Endothelial cell of umbilical vein (primary cell): ENCODE measurements at regions not wholly inside any gene's neighbourhood (a gene's known extent, or its start where the extent isn't known, plus 50 kb on each side); places are given as distances from the start of the nearest gene placed in this dataset.

ENCODE experiments used
- BruUV-seq: library from RNA; stranded (reverse); fragments of 400-500 nt; replicated peaks from 2 replicates; lab custom pipeline; 2021; lab: Mats Ljungman, UMichigan
- CTCF ChIA-PET: fragments of 300-600, 350-600 bp; sonication (Branson Sonifier 250); formaldehyde crosslinking; loops from one replicate; lab custom pipeline; 2021; ENCODE audit warnings: antibody characterized with exemption, inconsistent platforms; lab: Charles Lee
- POLR2A ChIA-PET: fragments of 300-600, 350-600 bp; sonication (Branson Sonifier 250); formaldehyde crosslinking; loops from one replicate; lab custom pipeline; 2021; ENCODE audit warnings: antibody characterized with exemption, inconsistent platforms; lab: Charles Lee
- DNase-seq: peaks from one replicate; pipeline ENCODE4 v3.0.0-alpha.2; 2011; ENCODE audit warnings: low read depth, low spot score
- FAIRE-seq: peaks from 2 replicates; lab custom pipeline; 2011; peaks lifted over from hg19 to GRCh38; lab: Jason Lieb, UNC
- H2AFZ ChIP-seq: 2 replicates; pipeline ENCODE4 v1.6.0; 2012; ENCODE audit warnings: low read depth, low read length, control low read depth, inconsistent platforms
- H3K27ac ChIP-seq: 2 replicates; pipeline ENCODE4 v1.5.1; 2011; ENCODE audit warnings: low read depth, mild to moderate bottlenecking, control low read depth, low read length, moderate library complexity; ENCODE audit not compliant: insufficient read depth
- H3K27me3 ChIP-seq, 2 experiments: 2 replicates each; pipeline versions ENCODE4 v1.6.0 to v1.6.1; 2011; ENCODE audit warnings: low read length in 2 of 2, mixed read lengths in 1 of 2; ENCODE audit not compliant: control insufficient read depth in 2 of 2, insufficient read depth in 2 of 2
- H3K36me3 ChIP-seq, 2 experiments: 2 replicates in 1 of 2; 3 replicates in 1 of 2; pipeline ENCODE4 v1.5.1; 2011; ENCODE audit warnings: low read length in 2 of 2, mild to moderate bottlenecking in 1 of 2, moderate library complexity in 1 of 2; ENCODE audit not compliant: control insufficient read depth in 2 of 2, insufficient read depth in 2 of 2; ENCODE audit errors: extremely low read depth in 1 of 2
- H3K4me1 ChIP-seq: 3 replicates; pipeline ENCODE4 v1.5.1; 2011; ENCODE audit warnings: mild to moderate bottlenecking, low read length; ENCODE audit not compliant: control insufficient read depth, insufficient read depth; ENCODE audit errors: extremely low read depth
- H3K4me2 ChIP-seq: 2 replicates; pipeline ENCODE4 v1.6.1; 2011; ENCODE audit warnings: low read length, control low read depth, mixed read lengths; ENCODE audit not compliant: insufficient read depth
- H3K4me3 ChIP-seq, 3 experiments: fragments of 200-600 bp in 1 of 3; sonication (generic), shearing (Covaris generic) in 1 of 3; replicated peaks in 1 of 3; 2 replicates each; pipeline ENCODE4 v1.5.1; 2011 to 2016; ENCODE audit warnings: control low read depth in 3 of 3, low read length in 3 of 3, mild to moderate bottlenecking in 2 of 3, inconsistent platforms in 1 of 3, low read depth in 1 of 3, moderate library complexity in 1 of 3; ENCODE audit not compliant: insufficient read depth in 1 of 3
- H3K79me2 ChIP-seq: 2 replicates; pipeline ENCODE4 v1.6.0; 2012; ENCODE audit warnings: low read length, inconsistent platforms; ENCODE audit not compliant: control insufficient read depth, insufficient read depth
- H3K9ac ChIP-seq: replicated peaks from 2 replicates; pipeline ENCODE3; 2011; ENCODE audit warnings: low read length, control low read depth; ENCODE audit not compliant: insufficient read depth; ENCODE audit errors: extremely low read depth
- H3K9me1 ChIP-seq: replicated peaks from 3 replicates; pipeline ENCODE4 v1.6.0; 2011; ENCODE audit warnings: mild to moderate bottlenecking, low read length; ENCODE audit not compliant: control insufficient read depth, insufficient read depth; ENCODE audit errors: extremely low read depth
- H3K9me3 ChIP-seq: replicated peaks from 2 replicates; pipeline ENCODE4 v1.5.1; 2012; ENCODE audit warnings: low read length, inconsistent platforms; ENCODE audit not compliant: control insufficient read depth, insufficient read depth
- H4K20me1 ChIP-seq: replicated peaks from 2 replicates; pipeline ENCODE3; 2011; ENCODE audit warnings: mild to moderate bottlenecking, low read length; ENCODE audit not compliant: control insufficient read depth, insufficient read depth; ENCODE audit errors: extremely low read depth
- CTCF ChIP-seq, 2 donors: IDR thresholded peaks; 1 replicate in 1 of 2; 2 replicates in 1 of 2; pipeline ENCODE4 v1.5.1; 2011; ENCODE audit warnings: low read length in 2 of 2, mild to moderate bottlenecking in 2 of 2, moderate library complexity in 2 of 2, control low read depth in 1 of 2, inconsistent platforms in 1 of 2, low read depth in 1 of 2; ENCODE audit not compliant: insufficient read depth in 1 of 2; ENCODE audit errors: extremely low read depth in 1 of 2
- EZH2 ChIP-seq: IDR thresholded peaks from 2 replicates; pipeline ENCODE4 v1.6.1; 2012; ENCODE audit warnings: borderline replicate concordance, low read depth, mild to moderate bottlenecking, moderate library complexity, low read length, inconsistent platforms; ENCODE audit not compliant: severe bottlenecking
- FOS ChIP-seq: IDR thresholded peaks from 2 replicates; pipeline ENCODE4 v1.6.1; 2011; ENCODE audit warnings: mild to moderate bottlenecking, low read length, moderate library complexity, borderline replicate concordance; ENCODE audit not compliant: insufficient read depth
- GATA2 ChIP-seq: IDR thresholded peaks from 2 replicates; pipeline ENCODE4 v1.7.0; 2011; ENCODE audit warnings: low read depth, mild to moderate bottlenecking, moderate library complexity, mixed read lengths, low read length; ENCODE audit not compliant: insufficient read length, insufficient read depth
- JUN ChIP-seq: IDR thresholded peaks from 2 replicates; pipeline ENCODE4 v1.6.1; 2011; ENCODE audit warnings: borderline replicate concordance, low read depth; ENCODE audit not compliant: insufficient read length, insufficient read depth
- MAX ChIP-seq: IDR thresholded peaks from 2 replicates; pipeline ENCODE4 v1.6.1; 2011; ENCODE audit not compliant: insufficient read depth, insufficient read length
- MYC ChIP-seq: IDR thresholded peaks from one replicate; pipeline ENCODE4 v1.6.1; 2011; ENCODE audit warnings: mild to moderate bottlenecking, low read depth, low read length
- POLR2A ChIP-seq: IDR thresholded peaks from 2 replicates; pipeline ENCODE4 v1.6.1; 2012; ENCODE audit warnings: low read depth, mild to moderate bottlenecking, control low read depth, low read length
- POLR2AphosphoS5 ChIP-seq: IDR thresholded peaks from 2 replicates; pipeline ENCODE4 v1.6.1; 2012; ENCODE audit warnings: low read depth, mild to moderate bottlenecking, control low read depth, low read length, moderate library complexity; ENCODE audit not compliant: insufficient read depth
- dilution Hi-C: fragments of 300-500 bp; cut with MboI; formaldehyde crosslinking; loops from one replicate; pipeline ENCODE4 v1.15.0; 2019; ENCODE audit warnings: low sequenced_read_pairs; ENCODE audit not compliant: extremely low pct_ligation_motif_present
- intact Hi-C: fragments of 100-400 bp; cut with micrococcal nuclease; formaldehyde crosslinking; loops from one replicate; pipeline ENCODE4 v1.10.0; 2022

- Histone ChIP-seq H3K27me3 (no peaks in the 10 kb centered on the region), H3K4me2 (no peak overlapping the region), H3K4me3 (no peak overlapping the region), H3K9me1 (no peaks in the 10 kb centered on the region), H3K36me3 (no peaks in the 10 kb centered on the region), H3K4me1 (no peaks in the 10 kb centered on the region), H3K27ac (no peak overlapping the region), H2AFZ (no peak overlapping the region), H3K9ac (no peak overlapping the region), H4K20me1 (no peaks in the 10 kb centered on the region), H3K9me3 (no peaks in the 10 kb centered on the region), H3K79me2 (no peaks in the 10 kb centered on the region)
- dilution Hi-C loops (no loop called here), intact Hi-C loops (no loop called here)
- no TSS peak for BruUV-seq
- TF ChIP-seq POLR2A = no peak
- no peak for TF ChIP-seq MYC
- no peak for TF ChIP-seq GATA2
- TF ChIP-seq FOS = no peak
- no peak for TF ChIP-seq MAX
- no peak for TF ChIP-seq CTCF (IDR thresholded peaks at IDR 0.05; ENCODE audit: extremely low read depth in 1 of 2, insufficient read depth in 1 of 2, low read depth in 1 of 2, low read length in 2 of 2)
- no peak for TF ChIP-seq POLR2AphosphoS5
- TF ChIP-seq EZH2 = no peak
- TF ChIP-seq JUN = no peak
- FAIRE-seq (no peak), DNase-seq (no peak)
- ChIA-PET POLR2A (no interaction called here), CTCF (no interaction called here)
These were observed 160.0 kb upstream of the SEMA3E start for GRCh38 chr7:83808982-83809381.
